ENCODE measurements at regions not wholly inside any gene's neighbourhood (a gene's known extent, or its start where the extent isn't known, plus 50 kb on each side); places are given as distances from the start of the nearest gene placed in this dataset.
"Not testable (repeated sequence)": the region's sequence is repeated elsewhere in the genome, so short reads cannot be mapped to it uniquely, and the experiment has no call there.

GRCh38 chr19:27942607-27943006, 1270.3 kb downstream of the UQCRFS1 start:
- DNase-seq (ENCODE audit: low read depth), result not testable (repeated sequence)

GRCh38 chr19:27936139-27936538, 1276.8 kb downstream of the UQCRFS1 start:
- no peak for DNase-seq (ENCODE audit: low read depth)

GRCh38 chr19:27935669-27936068, 1277.3 kb downstream of the UQCRFS1 start:
- no peak for DNase-seq (ENCODE audit: low read depth)

- no peak for DNase-seq (ENCODE audit: low read depth)
These were observed 1283.6 kb downstream of the UQCRFS1 start for GRCh38 chr19:27929399-27929798.

GRCh38 chr19:27925202-27925601, 1287.7 kb downstream of the UQCRFS1 start:
- DNase-seq (ENCODE audit: low read depth), result no peak

- DNase-seq (ENCODE audit: low read depth), result no peak
These were observed 1290.0 kb downstream of the UQCRFS1 start for GRCh38 chr19:27922970-27923369.

GRCh38 chr19:27920774-27921173, 1292.2 kb downstream of the UQCRFS1 start:
- DNase-seq (ENCODE audit: low read depth), result no peak

- no peak for DNase-seq (ENCODE audit: low read depth)
These were observed 1294.1 kb downstream of the UQCRFS1 start for GRCh38 chr19:27918818-27919217.

GRCh38 chr19:27911122-27911898, 1301.6 kb downstream of the UQCRFS1 start:
- no peak for DNase-seq (ENCODE audit: low read depth)

GRCh38 chr19:27909861-27910260, 1303.1 kb downstream of the UQCRFS1 start:
- DNase-seq (ENCODE audit: low read depth), result no peak

GRCh38 chr19:27909185-27909840, 1303.6 kb downstream of the UQCRFS1 start:
- DNase-seq (ENCODE audit: low read depth), result no peak

- no peak for DNase-seq (ENCODE audit: low read depth)
These were observed 1306.9 kb downstream of the UQCRFS1 start for GRCh38 chr19:27906081-27906480.

GRCh38 chr19:27905074-27905473, 1307.9 kb downstream of the UQCRFS1 start:
- DNase-seq (ENCODE audit: low read depth), result no peak

- DNase-seq (ENCODE audit: low read depth), result no peak
These were observed 1311.9 kb downstream of the UQCRFS1 start for GRCh38 chr19:27901078-27901477.

- no peak for DNase-seq (ENCODE audit: low read depth)
These were observed 1316.9 kb downstream of the UQCRFS1 start for GRCh38 chr19:27896091-27896490.

- DNase-seq (ENCODE audit: low read depth), result no peak
These were observed 1317.8 kb downstream of the UQCRFS1 start for GRCh38 chr19:27894906-27895754.

GRCh38 chr19:27892500-27892899, 1320.5 kb downstream of the UQCRFS1 start:
- DNase-seq (ENCODE audit: low read depth), result no peak

- DNase-seq (ENCODE audit: low read depth), result no peak
These were observed 1321.5 kb downstream of the UQCRFS1 start for GRCh38 chr19:27891411-27891810.

GRCh38 chr19:27890696-27891095, 1322.3 kb downstream of the UQCRFS1 start:
- no peak for DNase-seq (ENCODE audit: low read depth)

GRCh38 chr19:27890206-27890605, 1322.7 kb downstream of the UQCRFS1 start:
- no peak for DNase-seq (ENCODE audit: low read depth)

- no peak for DNase-seq (ENCODE audit: low read depth)
These were observed 1323.8 kb downstream of the UQCRFS1 start for GRCh38 chr19:27889156-27889555.

GRCh38 chr19:27887946-27888345, 1325.0 kb downstream of the UQCRFS1 start:
- DNase-seq (ENCODE audit: low read depth), result no peak

- DNase-seq (ENCODE audit: low read depth), result no peak
These were observed 1327.6 kb downstream of the UQCRFS1 start for GRCh38 chr19:27885359-27885758.

Measured in activated T-helper 9 cell treated with anti-CD3 and anti-CD28 coated beads, Interleukin-2, amount 50 U/mL, for 16 hours (primary cell).